SK-N-SH (cell line): ENCODE measurements at regions not wholly inside any gene's neighbourhood (a gene's known extent, or its start where the extent isn't known, plus 50 kb on each side); places are given as distances from the start of the nearest gene placed in this dataset.

Experiments
- CTCF ChIA-PET: fragments of 300-600, 350-600 bp; formaldehyde crosslinking; extraction: SDS; loops from one replicate; lab custom pipeline; 2021; lab: Yijun Ruan, JAX
- POLR2A ChIA-PET: fragments of 350-600 bp; sonication (Branson Sonifier 250); formaldehyde crosslinking; extraction: SDS; loops from one replicate; lab custom pipeline; 2020; ENCODE audit warnings: antibody characterized with exemption, inconsistent platforms; lab: Yijun Ruan, JAX
- DNase-seq: peaks from one replicate; pipeline ENCODE4 v3.0.0; 2012
- H2AFZ ChIP-seq: fragments of 200-600 bp; sonication (generic); 2 replicates; pipeline ENCODE4 v1.8.1; 2016; ENCODE audit warnings: antibody characterized with exemption, mild to moderate bottlenecking, low read depth
- H3F3A ChIP-seq: fragments of 200-600 bp; sonication (generic); replicated peaks from 2 replicates; pipeline ENCODE3; 2016; ENCODE audit warnings: antibody characterized with exemption, mild to moderate bottlenecking; ENCODE audit not compliant: insufficient read depth
- H3K27ac ChIP-seq, 2 experiments: fragments of 200-500 bp in 1 of 2; fragments of 200-600 bp in 1 of 2; sonication (Bioruptor generic) in 1 of 2; sonication (generic), shearing (Covaris generic) in 1 of 2; 2 replicates each; pipeline versions ENCODE4 v1.5.1 to v1.6.1; 2014 to 2016; ENCODE audit warnings: low read depth in 2 of 2, inconsistent platforms in 1 of 2, low read length in 1 of 2, mild to moderate bottlenecking in 1 of 2, mixed read lengths in 1 of 2
- H3K27me3 ChIP-seq: fragments of 200-600 bp; sonication (generic), shearing (Covaris generic); 2 replicates; pipeline ENCODE4 v1.6.1; 2016; ENCODE audit warnings: mixed run types; ENCODE audit not compliant: insufficient read depth
- H3K36me3 ChIP-seq, 2 experiments: fragments of 200-500 bp in 1 of 2; fragments of 200-600 bp in 1 of 2; sonication (Bioruptor generic) in 1 of 2; sonication (generic) in 1 of 2; replicated peaks in 1 of 2; 2 replicates each; pipeline versions ENCODE3 to v1.5.1; 2014 to 2016; ENCODE audit warnings: low read length in 1 of 2, mild to moderate bottlenecking in 1 of 2; ENCODE audit not compliant: insufficient read depth in 2 of 2, control insufficient read depth in 1 of 2
- H3K4me1 ChIP-seq, 2 experiments: fragments of 200-500 bp in 1 of 2; fragments of 200-600 bp in 1 of 2; sonication (Bioruptor generic) in 1 of 2; sonication (generic), shearing (Covaris generic) in 1 of 2; 2 replicates each; pipeline versions ENCODE4 v1.5.1 to v1.6.1; 2014 to 2016; ENCODE audit warnings: low read depth in 1 of 2, low read length in 1 of 2, mixed run types in 1 of 2; ENCODE audit not compliant: insufficient read depth in 2 of 2, control insufficient read depth in 1 of 2
- H3K4me2 ChIP-seq: fragments of 200-600 bp; sonication (generic), shearing (Covaris generic); 2 replicates; pipeline ENCODE4 v1.6.1; 2017; ENCODE audit warnings: mixed run types
- H3K4me3 ChIP-seq, 2 experiments: fragments of 200-500 bp in 1 of 2; fragments of 200-600 bp in 1 of 2; sonication (Bioruptor generic) in 1 of 2; sonication (generic), shearing (Covaris generic) in 1 of 2; 2 replicates each; pipeline versions ENCODE4 v1.5.1 to v1.8.1; 2014 to 2016; ENCODE audit warnings: low read depth in 2 of 2, inconsistent platforms in 1 of 2, low read length in 1 of 2, mild to moderate bottlenecking in 1 of 2, mixed read lengths in 1 of 2, moderate library complexity in 1 of 2
- H3K79me2 ChIP-seq: fragments of 200-600 bp; sonication (generic); 2 replicates; pipeline ENCODE4 v1.8.1; 2017; ENCODE audit warnings: mild to moderate bottlenecking; ENCODE audit not compliant: insufficient read depth
- H3K9ac ChIP-seq: fragments of 200-600 bp; sonication (generic); 2 replicates; pipeline ENCODE4 v1.6.1; 2017; ENCODE audit warnings: mixed run types
- H3K9me2 ChIP-seq: fragments of 200-600 bp; sonication (generic); 2 replicates; pipeline ENCODE4 v1.6.1; 2017; ENCODE audit warnings: mixed run types
- H3K9me3 ChIP-seq: fragments of 200-600 bp; sonication (generic); 2 replicates; pipeline ENCODE4 v1.6.1; 2017; ENCODE audit warnings: mixed run types, mild to moderate bottlenecking, moderate library complexity
- H4K20me1 ChIP-seq: fragments of 200-600 bp; sonication (generic); 2 replicates; pipeline ENCODE4 v1.6.1; 2017; ENCODE audit warnings: mild to moderate bottlenecking, mixed run types; ENCODE audit not compliant: insufficient read depth
- ELF1 ChIP-seq: IDR thresholded peaks from 2 replicates; pipeline ENCODE4 v1.4.0; 2012
- EZH2phosphoT487 ChIP-seq: fragments of 200-600 bp; sonication (generic); IDR thresholded peaks from 2 replicates; pipeline ENCODE4 v1.6.1; 2017; ENCODE audit warnings: low read depth, mixed run types, mild to moderate bottlenecking, antibody characterized with exemption, moderate library complexity, borderline replicate concordance
- FOSL2 ChIP-seq: IDR thresholded peaks from 2 replicates; pipeline ENCODE4 v1.4.0; 2012; ENCODE audit warnings: low read depth, mild to moderate bottlenecking, moderate library complexity, borderline replicate concordance
- FOXJ3 ChIP-seq: sonication (generic); formaldehyde crosslinking; IDR thresholded peaks from 2 replicates; pipeline ENCODE4 v1.5.1; 2020; ENCODE audit warnings: mild to moderate bottlenecking, missing genetic modification reagents
- FOXM1 ChIP-seq: IDR thresholded peaks from 2 replicates; pipeline ENCODE4 v1.4.0; 2012; ENCODE audit warnings: low read depth, mild to moderate bottlenecking
- GABPA ChIP-seq: IDR thresholded peaks from 2 replicates; pipeline ENCODE4 v1.4.0; 2012; ENCODE audit warnings: low read depth, mild to moderate bottlenecking
- GATA2 ChIP-seq: sonication (generic); formaldehyde crosslinking; IDR thresholded peaks from 2 replicates; pipeline ENCODE4 v1.5.0; 2020; ENCODE audit warnings: mild to moderate bottlenecking, missing genetic modification reagents
- JUND ChIP-seq: IDR thresholded peaks from 2 replicates; pipeline ENCODE4 v1.4.0; 2012
- MEF2A ChIP-seq: IDR thresholded peaks from 2 replicates; pipeline ENCODE4 v1.4.0; 2012; ENCODE audit warnings: low read depth, borderline replicate concordance
- MXI1 ChIP-seq: IDR thresholded peaks from 2 replicates; pipeline ENCODE4 v1.6.1; 2012; ENCODE audit warnings: mild to moderate bottlenecking, low read depth, low read length, improper control_type of control experiment
- NFIC ChIP-seq: IDR thresholded peaks from 2 replicates; pipeline ENCODE4 v1.4.0; 2012; ENCODE audit warnings: borderline replicate concordance
- RCOR1 ChIP-seq: fragments of 150-350 bp; IDR thresholded peaks from 2 replicates; pipeline ENCODE4 v1.6.1; 2017; ENCODE audit warnings: antibody characterized with exemption, low read length
- RFX5 ChIP-seq: IDR thresholded peaks from 2 replicates; pipeline ENCODE4 v1.6.1; 2012; ENCODE audit warnings: mild to moderate bottlenecking, improper control_type of control experiment, low read length
- RXRA ChIP-seq: IDR thresholded peaks from 2 replicates; pipeline ENCODE4 v1.4.0; 2012; ENCODE audit warnings: low read depth, mild to moderate bottlenecking, borderline replicate concordance
- SIN3A ChIP-seq: IDR thresholded peaks from 2 replicates; pipeline ENCODE4 v1.6.1; 2012; ENCODE audit warnings: low read depth, mild to moderate bottlenecking, low read length, moderate library complexity, borderline replicate concordance
- TAF1 ChIP-seq: IDR thresholded peaks from 2 replicates; pipeline ENCODE4 v1.6.1; 2012; ENCODE audit warnings: low read depth, mild to moderate bottlenecking, low read length, moderate library complexity, borderline replicate concordance
- TCF12 ChIP-seq: IDR thresholded peaks from 2 replicates; pipeline ENCODE4 v1.4.0; 2012
- TEAD4 ChIP-seq: IDR thresholded peaks from 2 replicates; pipeline ENCODE4 v1.4.0; 2012; ENCODE audit warnings: mild to moderate bottlenecking, borderline replicate concordance; ENCODE audit not compliant: insufficient read depth
- USF1 ChIP-seq: IDR thresholded peaks from 2 replicates; pipeline ENCODE4 v1.4.0; 2012; ENCODE audit warnings: low read depth, borderline replicate concordance
- YY1 ChIP-seq: IDR thresholded peaks from 2 replicates; pipeline ENCODE4 v1.4.0; 2012; ENCODE audit warnings: low read depth, mild to moderate bottlenecking
- ZBTB33 ChIP-seq: IDR thresholded peaks from 2 replicates; pipeline ENCODE4 v1.4.0; 2012; ENCODE audit warnings: low read depth, borderline replicate concordance
- WGBS: methylation state at CpG from one replicate; pipeline ENCODE4 v1.1.6; 2017; ENCODE audit warnings: low lambda C conversion rate; 5-methylcytosine and 5-hydroxymethylcytosine counted together

- Histone ChIP-seq H4K20me1 (no peaks in the 10 kb centered on the region), H3K4me1 (no peaks in the 10 kb centered on the region; a peak in 1 of 4 replicates), H3K79me2 (no peaks in the 10 kb centered on the region), H3K4me2 (no peak overlapping the region)
- no peak for DNase-seq
- TF ChIP-seq FOXM1 (no peak), ELF1 (no peak)
- TF ChIP-seq, all 33 proteins: peak for 0
- ChIA-PET POLR2A (no interaction called here), CTCF (interaction anchor here (0.9 to 1.9 kb wide), 3 partner anchors 9 to 473 kb away, joined by 3 to 11 read pairs (median 3); partner anchors contain the start of gene EXOG)
- no peaks in the 10 kb centered on the region for H3F3A ChIP-seq
- H3K4me3 ChIP-seq, result no peak overlapping the region
- WGBS, result 41% methylated on average over 9 of the region's 9 CpGs
- no peak overlapping the region for H2AFZ ChIP-seq
- no peak overlapping the region for H3K9ac ChIP-seq
- H3K27ac ChIP-seq, result no peak overlapping the region
- no peaks in the 10 kb centered on the region for H3K36me3 ChIP-seq
- H3K9me2 ChIP-seq, result no peaks in the 10 kb centered on the region
- no peaks in the 10 kb centered on the region for H3K27me3 ChIP-seq
- no peaks in the 10 kb centered on the region for H3K9me3 ChIP-seq
Measured at GRCh38 chr3:38969317-38970235, 82.2 kb downstream of the SCN11A start.

- TF ChIP-seq MEF2A, result no peak
- no peak for TF ChIP-seq RFX5
- no peak for TF ChIP-seq TEAD4
- TF ChIP-seq RXRA, result no peak
- TF ChIP-seq EZH2phosphoT487, result no peak
- no peak for TF ChIP-seq SIN3A
- no peak for TF ChIP-seq GATA2 (CRISPR knock-in tag)
- no peak for TF ChIP-seq YY1
- TF ChIP-seq USF1, result no peak
- TF ChIP-seq GABPA, result no peak
- no peak for TF ChIP-seq RCOR1
- no peak for TF ChIP-seq JUND
- TF ChIP-seq ELF1, result no peak
- no peak for TF ChIP-seq TAF1
- no peak for TF ChIP-seq MXI1
- TF ChIP-seq FOSL2, result no peak
- TF ChIP-seq FOXJ3, result no peak
- no peak for TF ChIP-seq TCF12
- no peak for TF ChIP-seq NFIC
- TF ChIP-seq ZBTB33, result no peak
- H2AFZ ChIP-seq, result no peak overlapping the region
- ChIA-PET CTCF (interaction anchor here (0.9 to 1.9 kb wide), 4 partner anchors 8 to 472 kb away, joined by 3 to 11 read pairs (median 4); partner anchors contain the start of gene EXOG), POLR2A (no interaction called here)
- H4K20me1 ChIP-seq, result no peaks in the 10 kb centered on the region
- no peaks in the 10 kb centered on the region; a peak in 1 of 4 replicates for H3K4me1 ChIP-seq
- no peaks in the 10 kb centered on the region for H3K9me3 ChIP-seq
- H3K4me3 ChIP-seq, result no peak overlapping the region
- no peaks in the 10 kb centered on the region for H3K36me3 ChIP-seq
- H3K9me2 ChIP-seq, result no peaks in the 10 kb centered on the region
- H3K79me2 ChIP-seq, result no peaks in the 10 kb centered on the region
- DNase-seq, result no peak
- H3K4me2 ChIP-seq, result no peak overlapping the region
- H3K9ac ChIP-seq, result no peak overlapping the region
- no peak overlapping the region for H3K27ac ChIP-seq
- WGBS, result 54% methylated on average over 2 of the region's 2 CpGs
- no peaks in the 10 kb centered on the region for H3F3A ChIP-seq
- H3K27me3 ChIP-seq, result no peaks in the 10 kb centered on the region
Measured at GRCh38 chr3:38968891-38969290, 82.9 kb downstream of the SCN11A start.
